OCI-LY7 (cell line): ENCODE measurements at regions not wholly inside any gene's neighbourhood (a gene's known extent, or its start where the extent isn't known, plus 50 kb on each side); places are given as distances from the start of the nearest gene placed in this dataset.

Experiments used
- EZH2phosphoT487 ChIP-seq: fragments of 200-600 bp; sonication (generic); IDR thresholded peaks from 2 replicates; pipeline ENCODE4 v1.6.1; 2018; ENCODE audit warnings: low read depth, borderline replicate concordance, mild to moderate bottlenecking, mixed run types, antibody characterized with exemption, low read length, moderate library complexity, mixed read lengths
- TF ChIP-seq, protein P1 (sequence below): fragments of 200-600 bp; sonication (generic); conservative IDR thresholded peaks from 2 replicates; pipeline ENCODE4 v1.5.1; 2014; ENCODE audit warnings: mild to moderate bottlenecking, antibody characterized with exemption, low read length, moderate library complexity, mixed read lengths

DNA sequence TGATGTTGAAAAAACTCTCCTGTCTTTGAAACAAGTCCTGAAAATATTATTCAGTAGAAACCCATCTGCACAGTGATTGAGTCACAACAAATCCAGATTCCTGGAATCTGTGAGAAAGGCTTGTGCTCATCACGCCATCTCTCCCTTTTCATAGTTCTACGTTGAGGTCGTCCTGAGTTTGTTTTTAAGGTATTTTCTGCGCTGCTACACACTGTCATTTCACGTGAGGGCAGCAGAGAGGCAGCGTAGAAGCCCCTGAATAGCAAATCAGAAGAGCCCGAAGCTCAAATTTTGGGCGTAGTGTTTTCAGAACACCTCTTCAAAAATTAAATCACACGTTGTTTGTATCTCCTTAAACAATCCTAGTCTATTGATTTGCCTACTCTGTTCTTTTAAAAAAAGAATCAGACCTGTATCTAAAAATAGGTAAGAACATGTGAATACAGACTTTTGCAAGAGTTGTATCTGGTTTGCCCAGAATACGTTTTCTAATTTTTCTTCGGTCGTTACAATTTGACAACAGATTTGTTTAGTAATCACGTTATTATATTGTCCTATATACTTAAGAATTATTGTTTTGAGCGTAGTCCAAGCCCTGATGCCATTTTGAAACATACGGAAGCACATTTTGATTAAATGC is 61.6 kb upstream of the SLC38A11 start:
- TF ChIP-seq, protein P1, sequence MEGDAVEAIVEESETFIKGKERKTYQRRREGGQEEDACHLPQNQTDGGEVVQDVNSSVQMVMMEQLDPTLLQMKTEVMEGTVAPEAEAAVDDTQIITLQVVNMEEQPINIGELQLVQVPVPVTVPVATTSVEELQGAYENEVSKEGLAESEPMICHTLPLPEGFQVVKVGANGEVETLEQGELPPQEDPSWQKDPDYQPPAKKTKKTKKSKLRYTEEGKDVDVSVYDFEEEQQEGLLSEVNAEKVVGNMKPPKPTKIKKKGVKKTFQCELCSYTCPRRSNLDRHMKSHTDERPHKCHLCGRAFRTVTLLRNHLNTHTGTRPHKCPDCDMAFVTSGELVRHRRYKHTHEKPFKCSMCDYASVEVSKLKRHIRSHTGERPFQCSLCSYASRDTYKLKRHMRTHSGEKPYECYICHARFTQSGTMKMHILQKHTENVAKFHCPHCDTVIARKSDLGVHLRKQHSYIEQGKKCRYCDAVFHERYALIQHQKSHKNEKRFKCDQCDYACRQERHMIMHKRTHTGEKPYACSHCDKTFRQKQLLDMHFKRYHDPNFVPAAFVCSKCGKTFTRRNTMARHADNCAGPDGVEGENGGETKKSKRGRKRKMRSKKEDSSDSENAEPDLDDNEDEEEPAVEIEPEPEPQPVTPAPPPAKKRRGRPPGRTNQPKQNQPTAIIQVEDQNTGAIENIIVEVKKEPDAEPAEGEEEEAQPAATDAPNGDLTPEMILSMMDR = peak; percentile 80
- TF ChIP-seq EZH2phosphoT487 = no peak
